SIG-M5 treated with dmso at 0.1 percent for 504 hours (cell line): ENCODE measurements at regions not wholly inside any gene's neighbourhood (a gene's known extent, or its start where the extent isn't known, plus 50 kb on each side); places are given as distances from the start of the nearest gene placed in this dataset.

Source experiments
- DNase-seq: peaks from one replicate; lab custom pipeline; 2025; ENCODE audit not compliant: unreplicated experiment; lab: John Stamatoyannopoulos, UW

DNA sequence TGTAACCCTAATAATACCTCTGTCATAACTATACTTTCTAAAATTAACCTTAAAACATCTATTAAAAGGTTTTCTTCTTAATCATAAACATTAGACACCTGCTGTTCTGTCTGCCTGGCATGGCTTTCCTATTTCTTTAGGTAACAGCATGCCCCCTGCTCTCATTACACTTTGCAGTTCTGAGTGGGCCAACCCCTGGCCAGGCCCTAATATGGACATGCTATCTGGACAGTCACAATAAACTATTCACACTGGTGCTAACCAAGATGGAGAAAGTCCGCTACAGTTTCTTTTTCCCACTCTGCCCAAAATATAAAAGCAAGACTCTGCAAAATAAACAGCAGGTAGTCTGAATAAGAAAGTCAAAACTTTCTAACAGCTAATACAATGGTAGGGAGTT is 84.0 kb downstream of the ELAPOR2 start:
- DNase-seq: no peak

- no peak for DNase-seq
Measured at GRCh38 chr7:86972072-86972471, 87.4 kb downstream of the ELAPOR2 start.

DNA sequence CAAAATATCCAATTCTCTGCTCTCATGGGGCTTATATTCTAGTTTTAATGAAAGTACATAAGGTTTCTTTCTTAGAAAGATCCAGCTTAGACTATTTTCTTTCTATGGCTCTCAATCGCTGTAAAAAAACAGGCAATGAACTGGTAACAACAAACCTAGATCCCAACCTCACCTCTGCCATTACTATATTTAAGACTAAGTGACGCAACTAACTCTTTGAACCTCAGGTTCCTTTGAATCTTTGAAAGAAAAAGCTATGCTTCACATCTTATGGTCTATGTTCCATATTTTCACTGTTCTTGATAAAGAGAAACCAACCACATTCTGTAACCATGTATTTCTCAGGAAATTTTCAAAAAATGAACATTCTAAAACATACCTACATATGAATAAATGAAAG is 88.5 kb downstream of the ELAPOR2 start:
- DNase-seq: no peak

DNA sequence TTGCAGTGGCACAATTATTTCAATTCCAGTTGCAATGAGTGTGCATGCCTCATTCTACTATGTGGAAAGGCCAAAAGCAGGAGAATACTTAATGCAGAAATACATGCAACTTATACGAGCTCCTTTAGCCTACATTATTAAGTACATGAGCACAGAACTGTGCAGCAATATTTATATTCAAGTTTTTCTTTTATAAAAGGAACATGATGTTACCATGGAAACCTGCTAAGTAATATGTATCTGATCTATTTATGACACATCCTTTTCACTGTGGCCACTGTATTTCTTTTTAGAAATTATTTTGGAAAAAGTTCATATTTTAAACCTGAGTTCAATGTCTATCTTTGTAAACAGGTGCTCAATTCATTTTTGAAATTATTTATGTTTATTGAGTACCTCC is 88.9 kb downstream of the ELAPOR2 start:
- DNase-seq: no peak

- no peak for DNase-seq
Measured at GRCh38 chr7:86969865-86970264, 89.6 kb downstream of the ELAPOR2 start.

DNA sequence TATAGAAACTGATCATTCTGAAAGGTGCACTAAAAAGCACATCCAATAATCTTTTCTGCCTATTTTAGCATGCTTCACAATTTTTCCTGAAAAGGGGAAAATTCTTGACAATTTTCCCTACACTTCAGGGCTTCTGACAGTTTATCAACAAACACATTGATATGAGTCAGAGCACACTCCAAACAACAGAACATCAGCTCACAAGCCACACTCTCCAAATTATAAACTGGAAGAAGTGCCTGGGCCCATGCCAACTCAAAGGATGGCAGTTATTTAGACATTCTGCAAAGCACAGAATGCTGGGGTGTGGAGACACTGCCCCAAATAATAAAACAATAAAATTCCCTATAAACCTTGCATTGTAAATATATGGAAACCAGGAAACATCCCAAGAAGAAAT is 90.8 kb downstream of the ELAPOR2 start:
- no peak for DNase-seq

- no peak for DNase-seq
Measured at GRCh38 chr7:86966916-86967315, 92.5 kb downstream of the ELAPOR2 start.

GRCh38 chr7:86965727-86966120 is 93.7 kb downstream of the ELAPOR2 start:
- no peak for DNase-seq

- DNase-seq: no peak
Measured at GRCh38 chr7:86964973-86965726, 94.3 kb downstream of the ELAPOR2 start.

DNA sequence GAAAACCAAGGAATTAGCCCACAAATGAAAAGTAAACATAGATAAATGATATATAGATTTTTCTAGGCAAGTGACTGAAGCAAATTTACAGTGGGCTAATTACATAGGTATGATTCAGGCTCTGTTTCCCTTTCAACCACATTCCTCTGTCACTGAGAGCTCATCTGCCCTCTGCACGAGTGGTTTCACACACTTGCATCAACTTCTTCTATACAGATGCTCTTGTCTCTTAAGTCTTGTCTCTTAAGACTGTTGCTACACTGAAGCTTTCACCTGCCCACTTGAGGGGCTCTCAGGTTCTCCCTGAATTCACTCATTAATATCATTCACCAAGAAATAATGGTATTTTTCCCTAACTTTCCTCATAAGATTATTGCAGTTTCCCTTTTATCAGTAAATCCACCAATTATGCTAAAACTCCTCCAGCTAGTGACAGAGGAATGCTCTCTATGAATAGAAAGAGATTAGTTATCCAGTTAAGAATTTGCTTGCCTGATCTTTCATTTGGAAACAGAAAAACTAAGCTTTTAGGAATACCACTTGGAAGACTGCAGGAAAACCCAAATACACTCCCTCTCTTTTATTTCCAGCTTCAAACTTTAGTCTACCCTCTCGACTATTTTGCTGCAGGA is 95.7 kb downstream of the ELAPOR2 start:
- DNase-seq: no peak

- DNase-seq: no peak
Measured at GRCh38 chr7:86962623-86963022, 96.8 kb downstream of the ELAPOR2 start.

DNA sequence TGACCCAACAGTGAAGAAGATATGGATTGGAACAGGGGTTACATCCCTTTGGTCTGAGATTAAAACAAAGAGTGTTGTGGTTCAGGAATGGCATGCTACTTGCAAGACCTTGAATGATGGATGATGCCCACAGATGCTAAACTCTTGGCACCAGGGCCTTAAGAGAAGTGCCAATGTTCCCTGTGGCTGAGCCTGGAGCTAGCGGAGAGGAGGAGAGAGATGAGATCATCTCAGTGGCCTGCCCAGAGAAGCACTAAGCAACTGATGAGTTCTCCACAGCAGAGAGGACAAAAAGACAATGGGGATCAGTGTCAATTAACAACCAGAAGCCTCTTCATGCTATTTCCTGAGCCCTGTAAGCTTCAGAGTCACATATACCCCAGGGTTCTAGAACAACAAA is 97.8 kb downstream of the ELAPOR2 start:
- no peak for DNase-seq

DNA sequence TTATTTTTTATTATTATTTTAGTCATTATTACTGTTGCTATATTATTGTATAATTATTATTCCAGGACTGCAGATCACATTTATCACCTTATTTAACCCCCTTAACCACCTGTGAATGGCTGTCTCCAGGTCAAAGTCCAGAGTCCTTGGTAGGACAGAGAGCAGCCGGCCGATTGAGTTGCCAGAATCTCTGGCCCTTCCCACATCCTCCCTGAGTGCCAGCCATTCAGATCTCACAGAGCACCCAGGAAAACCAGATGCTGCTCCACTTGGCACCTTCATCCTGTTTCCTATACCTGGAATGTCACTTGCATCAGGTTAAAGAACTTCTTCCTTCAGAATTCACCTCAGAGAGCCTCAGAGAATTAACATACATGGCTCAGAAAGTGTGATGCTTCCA is 101.1 kb downstream of the ELAPOR2 start:
- no peak for DNase-seq

DNA sequence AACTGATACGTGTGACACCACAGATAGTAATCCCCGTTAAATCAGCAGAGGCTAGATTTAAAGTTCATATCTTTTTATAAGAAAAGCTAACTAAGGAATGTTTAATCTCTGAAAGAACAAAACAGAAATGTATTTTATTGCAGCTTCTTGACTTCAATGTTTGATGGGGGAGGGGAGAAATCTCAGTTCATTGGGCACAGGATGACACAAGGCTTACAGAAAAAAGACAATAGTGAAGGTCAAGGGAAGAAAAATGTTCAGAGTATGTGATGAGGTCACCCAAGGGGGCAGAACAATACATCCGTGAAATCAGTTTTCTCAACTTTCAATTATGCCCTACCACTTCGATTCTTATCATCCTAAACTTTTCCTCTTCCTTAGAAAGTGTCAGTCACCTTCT is 102.9 kb downstream of the ELAPOR2 start:
- DNase-seq: no peak

DNA sequence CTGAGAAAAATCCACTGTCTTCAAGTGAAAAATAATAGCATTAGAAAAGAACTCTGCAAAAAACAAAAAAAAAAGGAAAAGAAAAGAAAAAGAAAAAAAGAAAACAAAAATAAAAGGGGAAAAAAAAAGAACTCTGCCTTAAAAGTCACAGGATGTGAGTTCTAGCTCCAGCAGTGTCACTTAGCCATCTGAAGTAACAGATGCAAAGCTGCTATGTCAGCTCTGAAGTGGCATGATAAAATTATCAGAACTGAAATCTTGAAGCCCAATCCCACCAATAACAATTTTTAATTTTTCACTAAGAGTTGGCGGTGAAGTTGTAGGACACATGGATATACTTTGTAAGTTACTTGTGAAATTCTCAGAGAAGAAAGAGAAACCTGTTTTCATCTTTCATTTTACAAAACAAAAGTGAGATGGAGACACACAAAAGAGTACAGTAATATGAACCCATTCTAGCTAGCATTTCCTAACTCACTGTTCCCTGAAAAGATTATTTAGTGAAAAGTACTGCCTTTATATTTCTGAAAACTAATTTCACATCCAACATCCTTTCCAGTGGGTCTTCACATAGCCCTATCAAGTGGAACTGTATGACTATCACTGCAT is 103.5 kb downstream of the ELAPOR2 start:
- DNase-seq: no peak

DNA sequence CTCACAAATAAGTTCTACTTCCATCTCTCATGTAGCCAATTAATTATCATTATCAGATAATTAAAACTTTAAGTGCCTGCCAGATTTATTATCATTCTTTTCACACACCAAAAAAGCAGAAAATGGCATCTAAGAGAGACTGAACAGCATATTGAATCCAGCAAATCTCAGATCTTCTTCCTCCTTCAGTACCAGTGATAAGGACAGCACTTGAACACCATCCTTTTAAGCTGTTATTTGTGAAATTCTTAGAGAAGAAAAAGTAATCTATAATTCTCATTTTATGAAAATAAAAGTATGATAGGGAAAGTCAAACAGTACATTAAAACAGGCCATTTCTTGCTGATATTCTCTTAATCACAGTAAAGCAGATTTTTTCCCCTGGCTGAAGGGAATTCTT is 104.5 kb downstream of the ELAPOR2 start:
- no peak for DNase-seq

DNA sequence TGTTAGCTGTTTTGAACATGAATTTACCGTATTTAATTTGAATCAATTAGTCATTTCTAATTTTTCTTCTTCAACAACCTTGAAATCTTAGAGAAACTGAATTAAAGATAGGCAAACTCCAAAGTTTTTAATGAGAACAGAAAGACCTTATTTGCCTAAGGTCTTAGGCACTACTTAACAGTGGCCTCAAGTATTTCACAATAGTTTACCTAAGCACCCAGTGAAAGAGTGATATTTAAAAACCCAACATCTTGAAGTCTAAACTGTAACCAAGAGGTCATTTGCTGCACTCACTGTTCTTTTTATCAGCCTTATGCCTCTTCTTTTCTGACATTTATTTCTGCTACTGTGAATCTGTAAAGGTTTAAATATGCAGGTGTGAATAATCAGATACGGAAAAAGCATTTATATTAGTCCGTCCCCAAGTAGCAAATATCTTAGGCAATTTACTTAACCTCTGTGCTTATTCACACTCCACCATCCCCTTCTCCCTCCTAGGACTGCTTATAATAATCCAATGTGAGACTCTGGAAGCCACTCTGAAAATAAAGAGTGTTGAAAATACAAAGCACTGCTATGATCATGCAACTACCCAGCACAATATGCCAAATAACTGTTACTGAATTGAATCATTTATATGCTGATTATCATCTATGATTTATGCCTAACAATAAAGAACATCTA is 105.7 kb downstream of the ELAPOR2 start:
- no peak for DNase-seq

DNA sequence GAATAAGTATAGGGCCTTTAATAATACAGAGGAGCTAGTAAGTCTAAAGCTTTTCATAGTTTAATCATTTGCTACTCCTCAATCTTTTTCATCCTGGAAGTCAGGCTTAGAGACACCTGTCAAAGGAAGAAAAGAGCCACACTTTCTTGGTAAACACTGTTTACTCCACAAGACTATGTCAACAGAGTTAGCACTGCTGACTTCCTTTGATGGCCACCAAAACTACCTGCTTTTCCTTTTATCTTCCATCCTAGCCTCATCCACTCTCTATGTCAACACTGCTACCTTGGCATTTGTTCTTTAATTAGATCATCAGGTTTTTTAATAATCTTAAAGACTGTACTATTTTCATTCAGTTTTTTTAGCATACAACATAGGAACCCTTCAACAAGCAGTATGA is 106.2 kb downstream of the ELAPOR2 start:
- DNase-seq: no peak

DNA sequence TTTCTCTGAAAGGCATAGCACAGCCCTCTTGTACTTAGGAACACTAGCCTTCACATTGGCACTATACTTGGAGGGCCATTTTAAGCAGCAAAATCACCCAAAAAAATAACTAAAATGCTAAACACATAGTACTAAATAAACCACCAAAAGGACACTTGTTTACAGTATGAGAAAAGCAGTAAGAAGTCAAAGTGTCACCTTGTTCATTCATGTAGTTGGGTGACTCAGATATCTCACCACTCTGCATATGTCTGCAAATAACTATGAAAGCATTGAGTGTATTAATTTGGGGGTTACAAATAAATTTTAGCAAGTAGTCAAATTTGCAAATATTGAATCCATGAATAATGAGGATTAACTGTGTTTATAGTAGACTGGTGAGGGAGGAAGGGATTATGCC is 107.6 kb downstream of the ELAPOR2 start:
- no peak for DNase-seq

DNA sequence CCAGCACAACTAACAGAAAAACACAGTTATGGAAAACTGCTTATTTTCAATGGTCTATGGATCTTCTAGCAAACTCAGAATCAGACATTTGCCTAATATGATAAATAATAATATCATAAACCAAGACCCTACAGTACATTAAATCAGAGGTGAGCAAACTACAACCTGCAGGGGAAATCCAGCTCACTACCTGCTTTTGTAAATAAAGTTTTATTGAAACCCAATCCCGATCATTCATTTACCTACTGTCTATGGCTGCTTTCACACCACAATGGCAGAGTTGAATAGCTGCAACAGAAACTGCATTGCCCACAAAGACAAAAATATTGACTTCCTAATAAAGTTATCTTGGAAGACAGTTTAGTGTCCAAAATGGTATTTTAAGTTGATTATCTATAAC is 108.5 kb downstream of the ELAPOR2 start:
- no peak for DNase-seq

DNA sequence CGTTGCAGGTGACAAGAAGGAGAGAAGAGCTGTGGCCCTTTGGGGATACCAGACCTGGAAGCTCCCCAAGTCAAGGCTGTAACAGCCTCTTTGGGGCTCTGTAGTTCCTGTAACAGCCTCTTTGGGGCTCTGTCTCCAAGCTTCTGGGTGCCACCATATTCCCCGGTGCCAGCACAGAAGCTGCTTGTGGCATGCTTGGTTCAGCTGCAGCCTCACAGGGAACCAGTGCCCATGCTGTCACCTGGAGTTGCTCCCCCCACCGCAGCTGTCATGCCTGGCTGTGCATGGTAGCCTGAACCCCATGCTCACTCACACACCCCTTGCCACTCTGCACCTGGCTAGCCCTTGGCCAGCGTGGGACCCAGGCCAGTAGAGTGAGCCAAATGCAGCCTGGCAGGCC is 109.1 kb downstream of the ELAPOR2 start:
- DNase-seq: no peak

DNA sequence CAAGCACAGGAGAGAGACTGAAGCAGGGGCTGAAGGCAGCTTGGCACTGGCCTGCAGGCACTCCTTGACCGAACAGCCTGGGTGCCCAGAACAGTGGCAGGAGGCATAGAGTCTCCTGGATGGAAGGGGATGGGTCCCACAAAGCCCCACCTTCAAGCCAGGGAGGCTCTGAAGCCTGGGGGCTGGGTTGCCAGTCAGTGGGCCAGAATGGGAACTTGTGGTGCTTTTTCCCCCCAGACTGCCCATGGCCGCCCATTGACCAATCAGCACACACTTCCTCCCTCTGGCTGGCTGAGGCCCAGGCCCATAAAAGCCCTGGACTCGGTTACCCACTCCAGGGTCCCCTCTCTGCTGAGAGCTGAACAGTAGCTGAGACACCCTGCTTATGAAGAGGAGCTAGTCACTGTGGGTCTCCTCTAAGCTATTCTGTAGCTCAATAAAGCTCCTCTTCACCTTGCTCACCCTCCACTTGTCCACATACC is 109.6 kb downstream of the ELAPOR2 start:
- no peak for DNase-seq
